ENCODE measurements at regions not wholly inside any gene's neighbourhood (a gene's known extent, or its start where the extent isn't known, plus 50 kb on each side); places are given as distances from the start of the nearest gene placed in this dataset.

GRCh38 chr15:29937956-29938355 lies 115.7 kb upstream of the TJP1 start:
- no peak for TF ChIP-seq CTCF (IDR thresholded peaks at IDR 0.05; ENCODE audit: insufficient read depth, low read length, missing control alignments)
- POLR2A ChIA-PET: no interaction called here
- no peak overlapping the region for H3K4me3 ChIP-seq (ENCODE audit: low read depth, low read length)
- peak; percentile 52 for DNase-seq (ENCODE audit: low read depth, low spot score)
- CTCF ChIA-PET: interaction anchor here (8.0 kb wide), 1 partner anchor 12 kb away, joined by 48 read pairs; no protein-coding TSS in a partner anchor

- H3K4me3 ChIP-seq (ENCODE audit: low read depth, low read length): no peak overlapping the region
- DNase-seq (ENCODE audit: low read depth, low spot score): no peak
- no peak for TF ChIP-seq CTCF (IDR thresholded peaks at IDR 0.05; ENCODE audit: insufficient read depth, low read length, missing control alignments)
- ChIA-PET POLR2A (no interaction called here), CTCF (interaction anchor here (1.4 to 4.2 kb wide), 3 partner anchors 11 to 189 kb away, joined by 3 to 32 read pairs (median 4); no protein-coding TSS in a partner anchor)
These were observed 114.2 kb upstream of the TJP1 start for GRCh38 chr15:29936353-29937049.

- no peak for DNase-seq (ENCODE audit: low read depth, low spot score)
- ChIA-PET POLR2A (no interaction called here), CTCF (interaction anchor here (1.0 to 4.2 kb wide), 2 partner anchors 10 to 19 kb away, joined by 4 to 32 read pairs; no protein-coding TSS in a partner anchor)
- TF ChIP-seq CTCF (IDR thresholded peaks at IDR 0.05; ENCODE audit: insufficient read depth, low read length, missing control alignments): no peak
- no peak overlapping the region for H3K4me3 ChIP-seq (ENCODE audit: low read depth, low read length)
These were observed 113.2 kb upstream of the TJP1 start for GRCh38 chr15:29935296-29936004.

GRCh38 chr15:29934251-29934650 lies 112.0 kb upstream of the TJP1 start:
- ChIA-PET POLR2A (no interaction called here), CTCF (interaction anchor here (4.2 kb wide), 1 partner anchor 9 kb away, joined by 32 read pairs; no protein-coding TSS in a partner anchor)
- no peak overlapping the region for H3K4me3 ChIP-seq (ENCODE audit: low read depth, low read length)

GRCh38 chr15:29933042-29933803 lies 111.0 kb upstream of the TJP1 start:
- DNase-seq (ENCODE audit: low read depth, low spot score): no peak
- CTCF ChIA-PET: interaction anchor here (4.2 kb wide), 1 partner anchor 8 kb away, joined by 32 read pairs; no protein-coding TSS in a partner anchor
- no peak overlapping the region for H3K4me3 ChIP-seq (ENCODE audit: low read depth, low read length)
- POLR2A ChIA-PET: no interaction called here
- no peak for TF ChIP-seq CTCF (IDR thresholded peaks at IDR 0.05; ENCODE audit: insufficient read depth, low read length, missing control alignments)

More at GRCh38 chr15:29934251-29934650, 112.0 kb upstream of the TJP1 start:
- DNase-seq (ENCODE audit: low read depth, low spot score): peak; percentile 10
- no peak for TF ChIP-seq CTCF (IDR thresholded peaks at IDR 0.05; ENCODE audit: insufficient read depth, low read length, missing control alignments)
